ENCODE measurements at regions not wholly inside any gene's neighbourhood (a gene's known extent, or its start where the extent isn't known, plus 50 kb on each side); places are given as distances from the start of the nearest gene placed in this dataset.

- Histone ChIP-seq H3K4me1 (ENCODE audit: control extremely low read depth in 1 of 4, control insufficient read depth in 4 of 4, insufficient read depth in 4 of 4, low read length in 3 of 4) (no peaks in the 10 kb centered on the region), H3K27ac (ENCODE audit: insufficient read depth in 1 of 2, low read depth in 1 of 2, low read length in 2 of 2, poor library complexity in 1 of 2, severe bottlenecking in 2 of 2) (no peak overlapping the region), H3K27me3 (replicated peaks in 2 of 5; ENCODE audit: control insufficient read depth in 4 of 5, insufficient read depth in 5 of 5, low read length in 4 of 5) (no peaks in the 10 kb centered on the region), H3K4me3 (ENCODE audit: control insufficient read depth in 1 of 7, extremely low read depth in 1 of 7, insufficient read depth in 4 of 7, low read depth in 2 of 7, low read length in 6 of 7) (no peak overlapping the region), H3K9me3 (ENCODE audit: control extremely low read depth in 1 of 5, control insufficient read depth in 4 of 5, insufficient read depth in 2 of 5, low read depth in 1 of 5, low read length in 4 of 5) (no peaks in the 10 kb centered on the region), H3K36me3 (ENCODE audit: control insufficient read depth in 4 of 4, insufficient read depth in 4 of 4, low read length in 3 of 4) (no peaks in the 10 kb centered on the region)
- DNase-seq: no peak
- WGBS (ENCODE audit: insufficient coverage): no CpG with 5 or more reads among the region's 1 CpG
- ChIA-PET CTCF (interaction anchor here (1.6 kb wide), 1 partner anchor 10 kb away, joined by 4 read pairs; no protein-coding TSS in a partner anchor), POLR2A (no interaction called here)
These were observed 404.4 kb upstream of the MGAT4C start for GRCh38 chr12:86660488-86661147.

- Histone ChIP-seq H3K27ac (ENCODE audit: insufficient read depth in 1 of 2, low read depth in 1 of 2, low read length in 2 of 2, poor library complexity in 1 of 2, severe bottlenecking in 2 of 2) (no peak overlapping the region), H3K36me3 (ENCODE audit: control insufficient read depth in 4 of 4, insufficient read depth in 4 of 4, low read length in 3 of 4) (no peaks in the 10 kb centered on the region), H3K9me3 (ENCODE audit: control extremely low read depth in 1 of 5, control insufficient read depth in 4 of 5, insufficient read depth in 2 of 5, low read depth in 1 of 5, low read length in 4 of 5) (no peaks in the 10 kb centered on the region), H3K27me3 (replicated peaks in 2 of 5; ENCODE audit: control insufficient read depth in 4 of 5, insufficient read depth in 5 of 5, low read length in 4 of 5) (no peaks in the 10 kb centered on the region), H3K4me3 (ENCODE audit: control insufficient read depth in 1 of 7, extremely low read depth in 1 of 7, insufficient read depth in 4 of 7, low read depth in 2 of 7, low read length in 6 of 7) (no peak overlapping the region), H3K4me1 (ENCODE audit: control extremely low read depth in 1 of 4, control insufficient read depth in 4 of 4, insufficient read depth in 4 of 4, low read length in 3 of 4) (no peaks in the 10 kb centered on the region)
- ChIA-PET CTCF (interaction anchor here (1.6 kb wide), 1 partner anchor 10 kb away, joined by 4 read pairs; no protein-coding TSS in a partner anchor), POLR2A (no interaction called here)
- WGBS (ENCODE audit: insufficient coverage): 100% methylated on average over 2 of the region's 2 CpGs
- DNase-seq: no peak
These were observed 403.8 kb upstream of the MGAT4C start for GRCh38 chr12:86659985-86660384.

- no peak for DNase-seq
- no peaks in the 10 kb centered on the region for H3K36me3 ChIP-seq (ENCODE audit: control insufficient read depth in 4 of 4, insufficient read depth in 4 of 4, low read length in 3 of 4)
- no peaks in the 10 kb centered on the region for H3K27me3 ChIP-seq (replicated peaks in 2 of 5; ENCODE audit: control insufficient read depth in 4 of 5, insufficient read depth in 5 of 5, low read length in 4 of 5)
- H3K27ac ChIP-seq (ENCODE audit: insufficient read depth in 1 of 2, low read depth in 1 of 2, low read length in 2 of 2, poor library complexity in 1 of 2, severe bottlenecking in 2 of 2): no peak overlapping the region
- ChIA-PET POLR2A (no interaction called here), CTCF (no interaction called here)
- H3K4me3 ChIP-seq (ENCODE audit: control insufficient read depth in 1 of 7, extremely low read depth in 1 of 7, insufficient read depth in 4 of 7, low read depth in 2 of 7, low read length in 6 of 7): no peak overlapping the region
- no peaks in the 10 kb centered on the region for H3K9me3 ChIP-seq (ENCODE audit: control extremely low read depth in 1 of 5, control insufficient read depth in 4 of 5, insufficient read depth in 2 of 5, low read depth in 1 of 5, low read length in 4 of 5)
- no peaks in the 10 kb centered on the region for H3K4me1 ChIP-seq (ENCODE audit: control extremely low read depth in 1 of 4, control insufficient read depth in 4 of 4, insufficient read depth in 4 of 4, low read length in 3 of 4)
These were observed 402.1 kb upstream of the MGAT4C start for GRCh38 chr12:86658303-86658702.

- H3K4me3 ChIP-seq (ENCODE audit: control insufficient read depth in 1 of 7, extremely low read depth in 1 of 7, insufficient read depth in 4 of 7, low read depth in 2 of 7, low read length in 6 of 7): no peak overlapping the region
- no peaks in the 10 kb centered on the region for H3K4me1 ChIP-seq (ENCODE audit: control extremely low read depth in 1 of 4, control insufficient read depth in 4 of 4, insufficient read depth in 4 of 4, low read length in 3 of 4)
- ChIA-PET POLR2A (no interaction called here), CTCF (no interaction called here)
- WGBS (ENCODE audit: insufficient coverage): no CpG with 5 or more reads among the region's 2 CpGs
- no peak for DNase-seq
- H3K9me3 ChIP-seq (ENCODE audit: control extremely low read depth in 1 of 5, control insufficient read depth in 4 of 5, insufficient read depth in 2 of 5, low read depth in 1 of 5, low read length in 4 of 5): no peaks in the 10 kb centered on the region
- no peak overlapping the region for H3K27ac ChIP-seq (ENCODE audit: insufficient read depth in 1 of 2, low read depth in 1 of 2, low read length in 2 of 2, poor library complexity in 1 of 2, severe bottlenecking in 2 of 2)
- no peaks in the 10 kb centered on the region for H3K36me3 ChIP-seq (ENCODE audit: control insufficient read depth in 4 of 4, insufficient read depth in 4 of 4, low read length in 3 of 4)
- H3K27me3 ChIP-seq (replicated peaks in 2 of 5; ENCODE audit: control insufficient read depth in 4 of 5, insufficient read depth in 5 of 5, low read length in 4 of 5): no peaks in the 10 kb centered on the region
These were observed 391.6 kb upstream of the MGAT4C start for GRCh38 chr12:86647800-86648199.

- Histone ChIP-seq H3K9me3 (ENCODE audit: control extremely low read depth in 1 of 5, control insufficient read depth in 4 of 5, insufficient read depth in 2 of 5, low read depth in 1 of 5, low read length in 4 of 5) (no peaks in the 10 kb centered on the region), H3K36me3 (ENCODE audit: control insufficient read depth in 4 of 4, insufficient read depth in 4 of 4, low read length in 3 of 4) (no peaks in the 10 kb centered on the region), H3K4me3 (ENCODE audit: control insufficient read depth in 1 of 7, extremely low read depth in 1 of 7, insufficient read depth in 4 of 7, low read depth in 2 of 7, low read length in 6 of 7) (no peak overlapping the region), H3K27ac (ENCODE audit: insufficient read depth in 1 of 2, low read depth in 1 of 2, low read length in 2 of 2, poor library complexity in 1 of 2, severe bottlenecking in 2 of 2) (no peak overlapping the region), H3K4me1 (ENCODE audit: control extremely low read depth in 1 of 4, control insufficient read depth in 4 of 4, insufficient read depth in 4 of 4, low read length in 3 of 4) (no peaks in the 10 kb centered on the region), H3K27me3 (replicated peaks in 2 of 5; ENCODE audit: control insufficient read depth in 4 of 5, insufficient read depth in 5 of 5, low read length in 4 of 5) (no peaks in the 10 kb centered on the region)
- ChIA-PET POLR2A (no interaction called here), CTCF (no interaction called here)
- DNase-seq: no peak
- 95% methylated on average over 3 of the region's 4 CpGs for WGBS (ENCODE audit: insufficient coverage)
These were observed 378.5 kb upstream of the MGAT4C start for GRCh38 chr12:86634456-86635410.

GRCh38 chr12:86627001-86627400 lies 370.8 kb upstream of the MGAT4C start:
- H3K9me3 ChIP-seq (ENCODE audit: control extremely low read depth in 1 of 5, control insufficient read depth in 4 of 5, insufficient read depth in 2 of 5, low read depth in 1 of 5, low read length in 4 of 5): peaks cover 0 to 6% (median 0%) of the 10 kb centered on the region in 5 experiments
- no peaks in the 10 kb centered on the region for H3K27me3 ChIP-seq (replicated peaks in 2 of 5; ENCODE audit: control insufficient read depth in 4 of 5, insufficient read depth in 5 of 5, low read length in 4 of 5)
- ChIA-PET POLR2A (no interaction called here), CTCF (no interaction called here)
- no peaks in the 10 kb centered on the region for H3K4me1 ChIP-seq (ENCODE audit: control extremely low read depth in 1 of 4, control insufficient read depth in 4 of 4, insufficient read depth in 4 of 4, low read length in 3 of 4)
- H3K4me3 ChIP-seq (ENCODE audit: control insufficient read depth in 1 of 7, extremely low read depth in 1 of 7, insufficient read depth in 4 of 7, low read depth in 2 of 7, low read length in 6 of 7): no peak overlapping the region
- no peaks in the 10 kb centered on the region for H3K36me3 ChIP-seq (ENCODE audit: control insufficient read depth in 4 of 4, insufficient read depth in 4 of 4, low read length in 3 of 4)
- 100% methylated on average over 3 of the region's 3 CpGs for WGBS (ENCODE audit: insufficient coverage)
- no peak for DNase-seq
- H3K27ac ChIP-seq (ENCODE audit: insufficient read depth in 1 of 2, low read depth in 1 of 2, low read length in 2 of 2, poor library complexity in 1 of 2, severe bottlenecking in 2 of 2): no peak overlapping the region

GRCh38 chr12:86623267-86623666 lies 367.1 kb upstream of the MGAT4C start:
- DNase-seq: no peak
- no peak overlapping the region for H3K4me3 ChIP-seq (ENCODE audit: control insufficient read depth in 1 of 7, extremely low read depth in 1 of 7, insufficient read depth in 4 of 7, low read depth in 2 of 7, low read length in 6 of 7)
- no CpG with 5 or more reads among the region's 1 CpG for WGBS (ENCODE audit: insufficient coverage)
- no peaks in the 10 kb centered on the region for H3K36me3 ChIP-seq (ENCODE audit: control insufficient read depth in 4 of 4, insufficient read depth in 4 of 4, low read length in 3 of 4)
- H3K9me3 ChIP-seq (ENCODE audit: control extremely low read depth in 1 of 5, control insufficient read depth in 4 of 5, insufficient read depth in 2 of 5, low read depth in 1 of 5, low read length in 4 of 5): peaks cover 0 to 6% (median 0%) of the 10 kb centered on the region in 5 experiments
- ChIA-PET POLR2A (no interaction called here), CTCF (no interaction called here)
- no peaks in the 10 kb centered on the region for H3K4me1 ChIP-seq (ENCODE audit: control extremely low read depth in 1 of 4, control insufficient read depth in 4 of 4, insufficient read depth in 4 of 4, low read length in 3 of 4)
- H3K27me3 ChIP-seq (replicated peaks in 2 of 5; ENCODE audit: control insufficient read depth in 4 of 5, insufficient read depth in 5 of 5, low read length in 4 of 5): no peaks in the 10 kb centered on the region
- no peak overlapping the region for H3K27ac ChIP-seq (ENCODE audit: insufficient read depth in 1 of 2, low read depth in 1 of 2, low read length in 2 of 2, poor library complexity in 1 of 2, severe bottlenecking in 2 of 2)

Data from common myeloid progenitor, CD34-positive (primary cell).